ENCODE measurements at regions not wholly inside any gene's neighbourhood (a gene's known extent, or its start where the extent isn't known, plus 50 kb on each side); places are given as distances from the start of the nearest gene placed in this dataset.

DNA sequence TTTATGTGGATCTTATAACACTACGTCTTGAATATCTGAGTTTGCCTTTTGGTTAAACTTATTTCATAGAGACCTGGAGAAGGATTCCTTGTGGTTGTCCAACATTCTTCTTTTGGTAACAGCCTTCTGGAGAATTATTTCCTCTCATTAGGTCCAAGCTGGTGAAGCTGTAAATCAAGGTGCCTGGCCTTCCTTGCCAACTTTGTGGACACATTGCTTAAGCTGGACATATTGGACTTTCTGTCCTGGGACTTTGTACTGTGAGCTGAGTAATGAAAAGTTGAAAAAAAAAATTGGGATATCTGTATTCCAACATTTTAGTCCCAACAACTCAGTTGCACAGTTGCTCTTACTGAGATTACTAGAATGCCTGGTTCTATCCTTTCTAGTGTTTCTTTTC, 186.2 kb downstream of the HAO1 start:
- Histone ChIP-seq H2BK15ac (ENCODE audit: low read depth, low read length) (no peak overlapping the region), H3K27me3 (ENCODE audit: control insufficient read depth, insufficient read depth, low read length) (no peaks in the 10 kb centered on the region; the same call in 1 of the 2 replicates), H2AK9ac (replicated peaks; ENCODE audit: low read depth, low read length, poor library complexity) (no peak overlapping the region), H2BK20ac (ENCODE audit: low read depth, low read length) (no peak overlapping the region), H3K9me1 (ENCODE audit: insufficient read depth, low read length) (no peaks in the 10 kb centered on the region), H3K18ac (ENCODE audit: low read depth, low read length) (no peak overlapping the region), H3K9ac (ENCODE audit: low read depth, low read length) (no peak overlapping the region), H4K5ac (ENCODE audit: low read depth, low read length) (no peak overlapping the region), H2BK5ac (ENCODE audit: low read depth, low read length, poor library complexity, severe bottlenecking) (no peak overlapping the region), H4K91ac (ENCODE audit: insufficient read depth, low read depth, low read length) (no peak overlapping the region), H4K20me1 (ENCODE audit: insufficient read depth, low read length) (no peaks in the 10 kb centered on the region), H3K4me1 (ENCODE audit: control insufficient read depth, insufficient read depth, low read length) (peaks cover 2% of the 10 kb centered on the region; the same call in 1 of the 2 replicates), H3K79me1 (ENCODE audit: low read depth in 1 of 2, low read length in 2 of 2) (no peaks in the 10 kb centered on the region), H2AK5ac (ENCODE audit: low read depth, low read length) (no peak overlapping the region), H3K23ac (ENCODE audit: low read depth, low read length) (no peak overlapping the region), H3K9me3 (ENCODE audit: control insufficient read depth, insufficient read depth, low read length) (no peaks in the 10 kb centered on the region), H3K36me3 (ENCODE audit: control insufficient read depth, insufficient read depth, low read length) (no peaks in the 10 kb centered on the region), H3K56ac (ENCODE audit: extremely low read depth, insufficient read depth, low read length) (no peak overlapping the region), H2BK120ac (ENCODE audit: low read depth, low read length) (no peak overlapping the region), H3K27ac (ENCODE audit: insufficient read depth, low read length) (no peak overlapping the region), H3K4me2 (ENCODE audit: low read depth, low read length) (no peak overlapping the region), H3K4me3 (ENCODE audit: insufficient read depth, low read depth, low read length) (no peak overlapping the region), H3K4ac (ENCODE audit: low read depth, low read length) (no peak overlapping the region), H2AFZ (replicated peaks; ENCODE audit: low read length, poor library complexity) (no peak overlapping the region), H4K8ac (ENCODE audit: low read depth in 2 of 2, low read length in 2 of 2) (no peak overlapping the region), H3K14ac (replicated peaks; ENCODE audit: low read depth, low read length) (no peak overlapping the region)
- no TSS peak for BruUV-seq (replicated peaks)
- CTCF ChIA-PET, result no interaction called here
- no peak for ATAC-seq (ENCODE audit: low read depth)
- WGBS, 2 experiments (ENCODE audit: extremely low coverage in 2 of 2, insufficient read length in 1 of 2), result no CpG with 5 or more reads among the region's 1 CpG
- dilution Hi-C loops (cut with HindIII; ENCODE audit: low sequenced_read_pairs, unreplicated experiment), result no loop called here
- POLR2A ChIA-PET (ENCODE audit: unreplicated experiment), result no interaction called here
- in situ Hi-C loops (cut with MboI; ENCODE audit: low sequenced_read_pairs), result no loop called here
- no peak for DNase-seq
- intact Hi-C loops (cut with micrococcal nuclease), result no loop called here
- TF ChIP-seq MAZ (IDR thresholded peaks at IDR 0.05; ENCODE audit: borderline replicate concordance, low read depth, low read length) (no peak), CEBPB (IDR thresholded peaks at IDR 0.05; ENCODE audit: low read depth, low read length) (no peak), SMC3 (IDR thresholded peaks at IDR 0.05; ENCODE audit: low read depth, low read length) (no peak), RAD21 (IDR thresholded peaks at IDR 0.05; ENCODE audit: low read length) (no peak), BHLHE40 (IDR thresholded peaks at IDR 0.05; ENCODE audit: low read depth, low read length) (no peak), POLR2A (IDR thresholded peaks at IDR 0.05; ENCODE audit: low read depth, low read length) (no peak), MXI1 (IDR thresholded peaks at IDR 0.05; ENCODE audit: borderline replicate concordance, low read depth, low read length) (no peak), CHD1 (IDR thresholded peaks at IDR 0.05; ENCODE audit: low read depth, low read length) (no peak), MAFK (IDR thresholded peaks at IDR 0.05; ENCODE audit: low read depth, low read length) (no peak), NFE2L2 (IDR thresholded peaks at IDR 0.05; ENCODE audit: low read depth, low read length) (no peak)
- TF ChIP-seq, protein P1, sequence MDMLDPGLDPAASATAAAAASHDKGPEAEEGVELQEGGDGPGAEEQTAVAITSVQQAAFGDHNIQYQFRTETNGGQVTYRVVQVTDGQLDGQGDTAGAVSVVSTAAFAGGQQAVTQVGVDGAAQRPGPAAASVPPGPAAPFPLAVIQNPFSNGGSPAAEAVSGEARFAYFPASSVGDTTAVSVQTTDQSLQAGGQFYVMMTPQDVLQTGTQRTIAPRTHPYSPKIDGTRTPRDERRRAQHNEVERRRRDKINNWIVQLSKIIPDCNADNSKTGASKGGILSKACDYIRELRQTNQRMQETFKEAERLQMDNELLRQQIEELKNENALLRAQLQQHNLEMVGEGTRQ (IDR thresholded peaks at IDR 0.05; ENCODE audit: low read depth, low read length), result no peak
- TF ChIP-seq, protein P2, sequence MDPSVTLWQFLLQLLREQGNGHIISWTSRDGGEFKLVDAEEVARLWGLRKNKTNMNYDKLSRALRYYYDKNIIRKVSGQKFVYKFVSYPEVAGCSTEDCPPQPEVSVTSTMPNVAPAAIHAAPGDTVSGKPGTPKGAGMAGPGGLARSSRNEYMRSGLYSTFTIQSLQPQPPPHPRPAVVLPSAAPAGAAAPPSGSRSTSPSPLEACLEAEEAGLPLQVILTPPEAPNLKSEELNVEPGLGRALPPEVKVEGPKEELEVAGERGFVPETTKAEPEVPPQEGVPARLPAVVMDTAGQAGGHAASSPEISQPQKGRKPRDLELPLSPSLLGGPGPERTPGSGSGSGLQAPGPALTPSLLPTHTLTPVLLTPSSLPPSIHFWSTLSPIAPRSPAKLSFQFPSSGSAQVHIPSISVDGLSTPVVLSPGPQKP (IDR thresholded peaks at IDR 0.05; ENCODE audit: borderline replicate concordance, low read depth, low read length), result no peak
- TF ChIP-seq, protein P3, sequence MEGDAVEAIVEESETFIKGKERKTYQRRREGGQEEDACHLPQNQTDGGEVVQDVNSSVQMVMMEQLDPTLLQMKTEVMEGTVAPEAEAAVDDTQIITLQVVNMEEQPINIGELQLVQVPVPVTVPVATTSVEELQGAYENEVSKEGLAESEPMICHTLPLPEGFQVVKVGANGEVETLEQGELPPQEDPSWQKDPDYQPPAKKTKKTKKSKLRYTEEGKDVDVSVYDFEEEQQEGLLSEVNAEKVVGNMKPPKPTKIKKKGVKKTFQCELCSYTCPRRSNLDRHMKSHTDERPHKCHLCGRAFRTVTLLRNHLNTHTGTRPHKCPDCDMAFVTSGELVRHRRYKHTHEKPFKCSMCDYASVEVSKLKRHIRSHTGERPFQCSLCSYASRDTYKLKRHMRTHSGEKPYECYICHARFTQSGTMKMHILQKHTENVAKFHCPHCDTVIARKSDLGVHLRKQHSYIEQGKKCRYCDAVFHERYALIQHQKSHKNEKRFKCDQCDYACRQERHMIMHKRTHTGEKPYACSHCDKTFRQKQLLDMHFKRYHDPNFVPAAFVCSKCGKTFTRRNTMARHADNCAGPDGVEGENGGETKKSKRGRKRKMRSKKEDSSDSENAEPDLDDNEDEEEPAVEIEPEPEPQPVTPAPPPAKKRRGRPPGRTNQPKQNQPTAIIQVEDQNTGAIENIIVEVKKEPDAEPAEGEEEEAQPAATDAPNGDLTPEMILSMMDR (conservative IDR thresholded peaks at IDR 0.05; ENCODE audit: low read depth, low read length), result no peak
